GM18517 (cell line): ENCODE measurements at regions not wholly inside any gene's neighbourhood (a gene's known extent, or its start where the extent isn't known, plus 50 kb on each side); places are given as distances from the start of the nearest gene placed in this dataset.
"Not testable (repeated sequence)": the region's sequence is repeated elsewhere in the genome, so short reads cannot be mapped to it uniquely, and the experiment has no call there.

Experiments used
- ATAC-seq: cut with Tn5 transposase; IDR thresholded peaks from one replicate; pipeline ENCODE4 v1.9.1; 2021; ENCODE audit warnings: mild to moderate bottlenecking, moderate library complexity; ENCODE audit not compliant: unreplicated experiment

DNA sequence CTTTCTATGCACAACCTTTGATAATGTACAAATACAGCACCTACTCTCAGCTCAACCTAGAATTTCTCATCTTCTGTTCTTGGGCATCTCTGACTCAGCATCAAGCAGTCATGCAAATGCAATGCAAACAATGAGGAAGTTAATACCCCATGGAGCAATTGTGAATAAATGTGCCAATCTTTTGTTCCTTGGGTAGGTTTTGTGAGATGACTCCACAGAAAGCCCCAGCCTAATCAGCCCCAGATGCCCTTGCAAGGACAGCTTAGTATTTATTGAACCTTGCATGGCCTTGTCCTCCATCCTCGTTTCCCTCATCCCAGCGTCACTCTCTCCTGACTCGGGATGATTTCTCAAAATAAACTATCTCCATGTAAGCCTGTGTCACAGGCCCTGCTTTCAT is 494.7 kb upstream of the NECTIN3 start:
- ATAC-seq = no peak

DNA sequence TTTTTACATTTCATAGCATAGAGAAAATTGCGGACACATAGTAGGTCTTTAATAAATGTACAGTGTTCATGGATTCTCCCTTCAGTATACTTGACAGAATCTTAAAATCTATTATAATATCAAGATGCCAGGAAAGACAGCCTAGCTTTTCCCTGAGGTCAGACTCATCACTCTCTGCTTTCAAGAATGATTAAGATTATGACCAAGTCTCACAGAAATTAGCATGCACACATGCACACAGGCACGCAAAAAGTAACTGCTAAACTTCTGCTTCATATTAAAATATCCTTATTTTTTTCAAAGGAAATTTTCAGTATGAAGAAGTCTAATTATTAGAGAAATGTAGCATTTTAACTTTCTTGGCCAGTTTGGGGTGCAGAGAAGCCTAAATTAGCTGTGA is 493.8 kb upstream of the NECTIN3 start:
- ATAC-seq = no peak

DNA sequence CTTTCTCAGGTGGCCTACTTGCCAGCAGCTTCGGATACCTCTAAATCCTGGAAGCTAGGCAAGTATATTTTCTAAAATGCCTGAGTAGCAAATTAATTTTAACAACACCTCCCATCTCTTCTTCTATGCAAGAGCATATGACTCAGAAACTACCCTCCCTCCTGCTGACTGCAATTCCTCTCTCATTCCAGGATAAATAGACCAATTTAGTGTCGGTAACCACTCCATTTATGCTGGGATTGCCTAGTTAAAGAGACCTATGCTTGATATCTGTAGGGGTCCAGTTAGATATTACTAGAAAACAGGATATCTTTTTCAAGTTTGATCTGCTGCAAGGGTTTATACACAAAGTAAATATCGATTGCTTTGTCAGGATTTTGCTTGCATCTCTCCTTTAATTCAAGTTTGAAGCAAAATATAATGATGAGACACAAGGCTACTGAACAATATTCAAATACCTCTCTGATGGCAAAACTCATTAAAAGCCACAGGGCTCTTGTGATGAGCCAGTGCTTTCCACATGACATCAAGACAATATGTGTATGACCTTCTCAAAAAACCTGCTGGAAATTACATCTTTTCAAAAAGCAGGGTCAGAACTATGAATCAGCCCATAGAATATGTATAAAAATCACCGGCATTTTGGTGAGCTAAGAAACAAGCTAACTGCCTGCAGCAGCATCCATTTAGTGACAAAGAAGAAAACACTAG is 491.6 kb upstream of the NECTIN3 start:
- no peak for ATAC-seq

DNA sequence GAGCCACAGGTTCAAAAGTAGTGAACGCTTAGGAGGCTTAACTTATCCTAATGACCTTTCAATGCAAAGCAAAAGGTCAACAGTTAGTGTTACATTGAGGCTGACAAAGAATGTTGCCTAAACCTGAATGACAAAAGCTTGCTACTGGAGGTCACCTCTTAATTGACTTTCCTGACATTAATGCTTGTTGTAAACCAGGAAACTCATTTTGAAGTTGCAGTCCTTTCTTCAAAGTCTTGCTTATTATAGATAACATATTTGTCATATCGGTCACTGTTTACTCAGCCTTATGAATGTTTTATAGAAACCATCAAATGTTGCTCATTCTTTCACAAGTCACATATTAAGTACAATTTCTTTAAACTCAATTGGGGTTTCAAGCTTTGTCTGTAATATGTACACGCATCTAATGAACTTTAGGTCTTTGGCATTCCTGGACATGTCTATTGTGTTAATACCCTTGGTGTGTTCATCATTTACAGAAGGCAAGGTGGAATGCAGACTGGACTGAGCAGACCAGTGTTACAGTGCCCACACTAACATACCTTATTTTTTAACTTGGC is 488.2 kb upstream of the NECTIN3 start:
- no peak for ATAC-seq

DNA sequence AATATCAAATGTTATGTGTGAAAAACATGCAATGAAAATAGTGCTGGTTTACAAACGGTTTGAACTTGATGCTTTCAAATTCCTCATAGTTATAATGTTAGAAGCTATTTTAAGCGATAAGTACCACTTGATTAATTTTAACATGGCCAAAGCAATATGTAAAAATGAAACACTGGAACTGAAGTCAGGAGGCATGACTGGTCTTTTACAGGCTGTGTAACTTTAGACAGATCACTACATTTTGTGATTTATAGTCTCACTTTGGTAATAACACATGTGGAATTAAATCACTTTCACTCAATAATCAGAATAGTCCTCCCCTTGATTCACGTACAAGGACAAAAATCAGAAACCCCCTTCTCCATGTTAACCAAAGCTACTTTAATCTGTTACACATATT is 482.7 kb upstream of the NECTIN3 start:
- no peak for ATAC-seq

DNA sequence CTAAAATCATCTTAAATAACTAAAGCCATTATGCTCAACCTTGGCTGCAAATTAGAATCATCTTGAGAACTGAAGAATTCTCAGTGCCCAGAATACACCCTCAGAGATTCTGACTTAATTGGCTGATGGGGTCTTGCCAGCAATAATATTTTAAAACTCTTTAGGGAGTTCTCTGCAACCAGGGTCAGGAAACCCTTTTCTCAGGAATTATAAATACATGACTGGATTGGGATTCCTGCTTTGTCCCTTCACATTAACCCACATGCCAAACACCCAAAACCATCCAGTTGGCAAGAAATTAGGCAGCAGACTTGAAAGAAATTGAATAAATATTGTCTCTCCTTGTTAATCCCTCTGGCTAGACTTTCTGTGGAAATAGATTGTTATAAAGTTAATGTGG is 482.3 kb upstream of the NECTIN3 start:
- ATAC-seq = no peak

DNA sequence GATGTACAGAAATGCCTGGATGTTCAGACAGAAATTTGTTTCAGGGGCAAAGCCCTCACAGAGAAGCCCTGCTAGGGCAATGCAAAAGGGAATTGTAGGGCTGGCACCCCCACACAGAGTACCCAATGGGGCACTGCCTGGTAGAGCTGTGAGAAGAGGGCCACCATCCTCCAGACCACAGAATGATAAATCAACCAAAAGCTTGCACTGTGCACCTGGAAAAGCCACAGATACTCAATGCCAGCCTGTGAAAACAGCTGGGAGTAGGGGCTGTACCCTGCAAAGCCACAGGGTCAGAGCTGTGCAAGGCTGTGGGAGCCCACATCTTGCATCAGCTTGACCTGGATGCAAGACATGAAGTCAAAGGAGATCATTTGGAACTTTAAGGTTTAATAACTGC is 477.9 kb upstream of the NECTIN3 start:
- ATAC-seq = no peak

DNA sequence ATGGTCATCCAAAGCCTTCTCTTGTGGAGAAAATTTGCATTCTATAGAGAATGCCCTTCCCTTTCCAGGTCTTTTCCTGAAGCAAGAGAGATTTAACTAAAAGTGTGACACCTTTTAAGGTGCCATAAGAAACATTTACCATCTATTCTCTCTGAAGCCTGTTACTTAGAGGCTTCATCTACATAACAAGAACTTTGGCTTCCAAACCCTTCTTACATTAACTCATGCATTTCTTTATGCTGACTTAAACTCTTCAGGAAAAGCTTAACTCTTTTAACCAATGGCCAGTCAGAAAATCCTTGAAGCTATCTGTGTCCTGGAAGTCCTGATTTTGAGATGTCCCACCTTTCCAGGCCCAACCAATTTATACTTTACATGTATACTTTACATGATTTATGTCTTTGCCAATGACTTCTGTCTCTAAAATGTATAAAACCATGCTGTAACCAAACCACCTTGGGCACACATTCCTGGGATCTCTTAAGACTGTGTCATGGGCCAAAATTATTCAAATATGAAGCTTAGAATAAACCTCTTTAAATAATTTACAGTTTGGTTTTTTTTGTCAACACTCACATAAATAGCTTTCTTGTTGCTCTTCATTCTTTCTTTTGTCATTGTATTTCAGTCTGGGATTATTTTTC is 472.6 kb upstream of the NECTIN3 start:
- ATAC-seq = no peak

DNA sequence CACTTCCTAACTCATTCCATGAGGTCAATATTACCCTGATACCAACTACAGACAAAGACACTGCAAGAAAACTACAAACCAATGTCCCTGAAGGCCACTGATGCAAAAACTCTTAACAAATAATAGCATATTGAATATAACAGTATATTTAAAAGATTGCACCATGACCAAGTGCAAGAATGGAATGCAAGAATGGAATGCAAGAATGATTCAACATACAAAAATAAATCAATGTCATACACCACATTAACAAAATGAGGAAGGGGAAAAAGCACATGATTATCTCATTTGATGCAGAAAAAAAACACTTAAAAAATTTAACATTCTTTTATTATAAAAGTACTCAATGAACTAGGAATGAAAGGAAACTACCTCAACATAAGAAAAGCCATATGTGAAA is 463.1 kb upstream of the NECTIN3 start:
- no peak for ATAC-seq

DNA sequence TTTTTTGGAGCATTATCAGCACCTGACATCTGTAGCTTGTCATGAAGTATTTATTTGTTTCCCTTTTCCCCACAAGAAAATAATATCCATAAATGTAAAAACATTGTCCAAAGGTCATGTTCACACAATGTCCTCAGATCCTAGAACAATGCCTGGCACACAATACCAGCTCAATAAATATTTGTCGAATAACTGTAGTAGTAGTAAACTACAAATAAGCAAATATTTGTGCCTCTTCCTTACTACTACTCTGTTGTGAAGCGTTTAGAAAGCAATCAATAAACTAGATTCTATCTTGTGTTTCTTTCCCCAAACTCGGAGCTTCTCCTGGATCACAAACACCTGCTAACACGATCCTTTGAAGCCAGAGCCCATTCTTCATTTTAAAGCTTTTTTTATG is 459.6 kb upstream of the NECTIN3 start:
- no peak for ATAC-seq

DNA sequence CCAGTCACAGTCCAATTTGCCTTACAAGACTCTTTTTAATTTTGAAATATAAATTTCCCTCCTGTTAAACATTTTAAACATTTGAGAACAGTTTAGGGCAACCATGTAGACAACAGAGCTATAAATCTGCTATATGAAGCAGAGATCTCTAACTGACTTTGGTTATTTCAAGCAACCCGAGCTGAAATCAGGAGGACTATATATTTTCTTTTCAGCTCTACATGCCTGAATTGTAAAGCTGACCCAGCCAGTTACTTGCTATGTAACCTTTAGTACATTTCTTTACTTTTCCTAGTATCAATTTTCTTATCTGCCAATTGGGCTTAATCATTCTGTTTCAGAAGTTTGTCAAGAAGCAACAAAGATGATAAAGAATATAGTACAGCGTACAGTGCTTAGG is 457.4 kb upstream of the NECTIN3 start:
- no peak for ATAC-seq

DNA sequence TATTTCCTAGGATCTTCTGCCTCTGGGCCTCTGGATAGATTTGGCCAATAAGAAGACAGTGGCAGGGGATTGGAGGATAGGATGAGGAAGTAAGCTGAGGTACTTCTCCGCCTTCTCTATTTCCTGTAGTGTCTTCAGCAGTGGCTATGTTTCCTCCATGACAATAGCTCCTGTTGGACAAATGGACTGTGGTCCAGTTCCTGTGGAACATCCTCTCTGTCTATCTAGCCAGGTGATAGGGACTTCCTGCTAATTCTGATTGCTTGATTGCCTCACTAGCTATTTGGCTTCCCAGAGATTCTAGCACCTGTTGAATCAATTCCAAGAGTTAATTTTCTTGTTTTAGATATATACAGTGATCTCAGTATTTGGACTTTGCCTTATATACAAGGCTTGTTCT is 456.2 kb upstream of the NECTIN3 start:
- ATAC-seq = no peak

DNA sequence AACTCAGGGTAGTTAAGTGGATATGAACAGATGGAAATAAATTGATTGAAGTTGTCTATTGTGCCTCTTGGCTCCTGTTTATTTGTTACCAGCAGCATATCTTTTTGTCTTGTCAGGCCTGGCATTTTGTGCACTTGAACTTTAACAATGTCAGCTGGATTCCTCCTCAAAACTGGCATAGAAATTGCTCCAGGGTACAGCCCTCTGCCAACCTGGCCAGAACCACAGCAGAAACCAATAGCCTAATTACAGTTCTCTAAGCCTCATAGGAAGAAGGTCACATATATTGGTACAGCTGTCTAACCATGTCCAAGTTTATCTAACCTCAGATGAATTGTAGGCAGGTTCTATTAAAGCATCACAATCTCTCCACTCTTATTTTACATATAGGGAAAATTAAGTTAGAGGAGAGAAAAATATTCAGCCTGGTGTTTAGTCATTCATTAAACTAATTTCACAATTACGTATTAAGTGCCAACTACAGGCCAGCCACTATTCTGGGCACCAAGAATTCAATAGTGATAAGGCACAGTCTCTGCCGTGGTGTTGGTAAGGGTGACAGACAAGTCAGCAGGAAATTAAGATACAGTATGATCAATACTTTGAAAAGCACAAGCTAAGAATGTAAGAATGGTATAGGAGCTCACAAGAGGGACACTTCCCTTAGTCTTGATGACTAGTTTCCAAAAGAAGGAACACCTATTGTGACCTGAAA is 452.9 kb upstream of the NECTIN3 start:
- no peak for ATAC-seq

DNA sequence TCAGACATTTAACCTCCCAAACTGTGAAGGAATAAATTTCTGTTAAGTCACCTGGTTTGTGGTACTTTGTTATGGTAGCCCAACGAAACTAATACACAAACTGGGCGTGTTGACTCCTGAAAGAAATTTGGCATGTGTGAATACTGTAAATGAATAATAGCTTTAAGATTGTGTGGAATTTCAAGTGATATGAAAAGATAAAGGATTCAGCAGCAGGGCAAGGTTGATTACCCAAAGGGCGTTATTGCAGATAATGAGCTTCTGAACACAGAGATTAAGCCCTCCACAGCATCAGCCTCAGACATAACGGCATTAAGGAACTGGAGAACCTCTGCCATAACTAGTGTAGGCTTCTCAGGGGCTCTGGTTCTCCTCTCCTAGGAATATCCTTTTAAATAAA is 451.5 kb upstream of the NECTIN3 start:
- ATAC-seq = no peak

DNA sequence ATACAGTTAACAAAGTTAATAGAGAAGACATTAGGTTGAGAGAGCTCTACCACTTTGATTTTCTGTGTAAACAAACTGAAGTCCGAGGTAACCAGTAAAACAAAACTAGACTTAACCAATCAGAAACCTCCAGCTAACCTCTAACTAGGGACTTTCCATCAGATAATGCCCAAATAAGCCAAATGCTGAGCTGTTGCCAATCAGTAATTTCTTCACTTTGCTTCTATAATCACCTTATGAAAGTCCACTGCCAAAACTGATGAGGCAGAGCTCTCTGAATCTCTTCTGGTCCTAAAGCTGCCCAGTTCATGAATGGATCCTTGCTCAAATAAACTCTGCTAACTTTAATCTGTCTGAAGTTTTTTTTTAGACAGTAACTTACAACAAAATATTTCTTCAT is 448.0 kb upstream of the NECTIN3 start:
- ATAC-seq = peak; percentile 70

DNA sequence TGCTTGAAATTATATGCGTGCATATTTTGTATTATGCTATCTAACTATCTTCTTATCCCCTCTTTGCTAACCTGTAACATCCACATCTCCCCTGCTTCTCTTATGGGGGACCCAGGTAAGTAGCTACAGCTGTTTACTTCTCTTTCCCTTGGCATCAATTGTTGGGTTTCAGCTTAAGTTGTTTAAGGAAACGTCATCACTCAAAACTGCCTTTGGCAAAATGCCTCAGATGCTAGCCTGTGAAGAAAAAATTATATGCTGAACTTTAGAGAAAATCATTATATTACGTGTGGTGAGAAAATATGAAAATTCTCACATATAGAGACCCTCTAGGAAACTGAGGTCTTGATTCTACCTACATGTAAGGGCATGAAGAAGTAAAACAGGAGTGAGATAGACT is 447.0 kb upstream of the NECTIN3 start:
- ATAC-seq = no peak

DNA sequence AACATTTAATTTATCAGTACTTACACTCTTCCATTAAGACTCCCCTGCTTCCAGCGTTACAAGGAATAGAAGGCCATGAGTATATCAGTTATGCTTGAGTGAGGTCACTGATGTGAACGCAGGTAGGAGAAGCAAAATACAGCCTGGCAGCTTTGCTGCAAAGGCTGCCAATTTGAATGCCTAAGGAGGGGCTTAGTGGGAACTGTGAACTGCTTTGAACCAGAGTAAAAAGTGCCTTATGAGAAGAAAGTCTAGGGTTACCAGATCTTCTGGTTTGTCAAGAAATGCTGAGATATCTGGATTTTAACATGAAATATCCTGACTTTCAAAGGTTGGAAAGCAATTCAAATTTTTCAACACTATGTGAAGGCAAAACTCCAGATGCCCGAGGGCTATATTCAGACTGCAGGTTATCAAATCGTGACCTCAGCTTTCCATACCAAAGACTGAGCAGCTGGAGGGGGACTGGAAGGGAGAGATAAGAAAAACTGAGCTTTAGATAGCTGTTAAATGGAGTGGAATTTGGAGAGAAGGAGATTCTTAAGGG is 446.3 kb upstream of the NECTIN3 start:
- no peak for ATAC-seq

DNA sequence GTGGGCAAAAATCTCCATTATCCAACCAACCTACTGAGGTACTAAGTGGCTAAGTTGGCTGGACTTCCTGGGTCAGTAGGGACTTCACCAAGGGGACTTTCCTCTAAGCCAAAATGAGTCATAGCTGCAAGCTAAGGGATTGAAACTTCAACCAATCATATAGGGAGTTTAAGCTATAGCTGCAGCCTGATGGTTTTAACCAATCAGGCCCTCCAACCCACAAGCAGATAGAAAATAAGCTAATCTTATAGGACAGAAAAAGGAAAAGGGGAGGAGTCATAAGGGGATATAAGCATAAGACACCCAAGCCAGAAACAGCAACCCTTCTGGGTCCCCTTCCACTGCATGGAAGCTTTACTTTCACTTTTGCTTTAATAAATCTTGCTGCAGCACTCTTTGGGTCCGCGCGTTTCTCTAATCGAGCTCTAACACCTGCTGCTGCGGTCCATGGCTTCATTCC is 444.9 kb upstream of the NECTIN3 start:
- not testable (repeated sequence) for ATAC-seq

DNA sequence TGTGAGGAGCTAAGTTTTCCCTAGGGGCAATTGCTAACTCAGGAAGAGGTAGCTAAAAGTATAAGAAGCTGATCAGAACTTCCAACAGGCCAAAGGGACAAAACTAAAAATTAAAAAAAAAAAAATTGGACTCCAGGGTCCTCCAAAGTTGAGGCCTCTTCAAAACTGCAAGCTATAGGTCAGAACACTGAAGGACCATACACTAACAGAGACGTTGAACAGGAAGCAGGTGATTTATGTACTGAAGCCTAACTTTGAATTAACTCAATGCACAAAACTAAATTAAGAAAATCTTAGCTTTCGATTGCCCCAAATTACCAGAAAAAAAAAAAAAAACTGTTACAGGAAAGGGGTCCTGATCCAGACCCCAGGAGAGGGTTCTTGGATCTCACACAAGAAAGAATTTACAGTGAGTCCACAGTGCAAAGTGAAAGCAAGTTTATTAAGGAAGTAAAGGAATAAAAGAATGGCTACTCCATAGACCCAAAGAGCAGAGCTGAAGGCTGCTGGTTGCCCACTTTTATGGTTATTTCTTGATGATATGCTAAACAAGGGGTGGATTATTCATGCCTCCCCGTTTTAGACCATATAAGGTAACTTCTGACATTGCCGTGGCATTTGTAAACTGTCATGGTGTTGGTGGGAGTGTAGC is 442.8 kb upstream of the NECTIN3 start:
- no peak for ATAC-seq

DNA sequence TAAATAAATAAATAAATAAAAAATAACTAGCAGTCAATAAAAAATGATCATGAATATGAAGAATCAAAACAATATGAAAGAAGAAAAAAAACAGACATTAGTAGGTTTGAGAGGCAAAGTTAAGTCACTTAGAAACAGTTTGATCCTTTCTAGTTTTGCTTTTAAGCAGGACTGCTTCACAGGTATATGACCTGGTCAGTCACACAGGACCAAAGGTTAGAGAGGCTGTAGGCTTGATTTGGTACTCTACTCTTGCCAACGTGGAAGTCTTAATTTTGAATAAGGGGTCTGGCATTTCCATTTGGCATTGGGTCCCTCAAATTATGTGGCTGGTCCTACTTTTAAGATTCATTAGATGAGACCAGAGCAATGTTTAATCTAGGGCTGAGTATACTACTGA is 441.7 kb upstream of the NECTIN3 start:
- no peak for ATAC-seq

DNA sequence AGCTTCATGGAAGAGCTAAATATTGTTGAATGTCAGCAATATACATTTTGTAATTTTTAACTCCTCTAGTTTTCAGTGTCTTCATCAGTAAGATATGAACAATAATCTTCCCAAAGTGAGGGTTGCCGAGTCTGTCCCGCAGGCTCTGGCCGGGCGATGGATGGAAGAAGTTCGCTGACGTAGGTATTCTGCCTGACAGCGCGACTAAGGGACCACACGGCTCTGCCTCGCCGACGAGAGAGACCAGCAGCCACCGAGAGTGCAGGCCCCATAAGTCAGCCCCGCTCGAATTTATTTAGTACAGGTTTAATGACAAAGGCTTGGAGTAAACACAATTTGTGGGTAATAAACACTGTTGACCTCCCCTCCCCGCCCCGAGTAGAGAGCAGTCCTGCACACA is 427.4 kb upstream of the NECTIN3 start:
- ATAC-seq = no peak
